ENCODE measurements at regions not wholly inside any gene's neighbourhood (a gene's known extent, or its start where the extent isn't known, plus 50 kb on each side); places are given as distances from the start of the nearest gene placed in this dataset.

GRCh38 chr3:197378985-197379718 is 80.7 kb upstream of the DLG1 start:
- DNase-seq (ENCODE audit: low spot score), result no peak
- TF ChIP-seq CTCF (IDR thresholded peaks at IDR 0.05; ENCODE audit: extremely low read depth, missing control alignments), result no peak

- DNase-seq (ENCODE audit: low spot score), result no peak
- TF ChIP-seq CTCF (IDR thresholded peaks at IDR 0.05; ENCODE audit: extremely low read depth, missing control alignments), result no peak
These were observed 78.5 kb upstream of the DLG1 start for GRCh38 chr3:197376735-197377555.

- TF ChIP-seq CTCF (IDR thresholded peaks at IDR 0.05; ENCODE audit: extremely low read depth, missing control alignments), result no peak
- no peak for DNase-seq (ENCODE audit: low spot score)
These were observed 77.6 kb upstream of the DLG1 start for GRCh38 chr3:197376020-197376419.

DNA sequence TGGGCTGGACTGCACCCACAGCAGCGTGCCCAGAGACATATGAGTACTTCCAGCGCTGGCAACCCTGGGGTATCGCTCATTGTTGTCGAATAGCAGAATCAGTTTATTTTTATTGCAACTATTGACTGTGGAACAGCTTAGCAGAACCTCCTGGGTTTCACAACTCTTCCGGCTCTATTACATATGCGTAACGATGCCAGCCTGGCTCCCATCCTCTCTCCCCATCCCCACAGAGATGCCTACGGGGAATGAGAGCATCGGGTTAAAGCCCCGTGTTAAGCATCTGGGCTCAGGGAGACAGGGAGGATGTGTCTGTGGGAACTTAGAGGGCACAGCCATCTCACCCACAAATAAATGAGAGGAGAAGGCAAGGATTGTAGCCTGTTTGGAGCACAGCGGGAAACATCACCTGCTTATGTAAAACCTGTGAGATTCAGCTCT is 76.6 kb upstream of the DLG1 start:
- TF ChIP-seq CTCF (IDR thresholded peaks at IDR 0.05; ENCODE audit: extremely low read depth, missing control alignments), result no peak
- no peak for DNase-seq (ENCODE audit: low spot score)

DNA sequence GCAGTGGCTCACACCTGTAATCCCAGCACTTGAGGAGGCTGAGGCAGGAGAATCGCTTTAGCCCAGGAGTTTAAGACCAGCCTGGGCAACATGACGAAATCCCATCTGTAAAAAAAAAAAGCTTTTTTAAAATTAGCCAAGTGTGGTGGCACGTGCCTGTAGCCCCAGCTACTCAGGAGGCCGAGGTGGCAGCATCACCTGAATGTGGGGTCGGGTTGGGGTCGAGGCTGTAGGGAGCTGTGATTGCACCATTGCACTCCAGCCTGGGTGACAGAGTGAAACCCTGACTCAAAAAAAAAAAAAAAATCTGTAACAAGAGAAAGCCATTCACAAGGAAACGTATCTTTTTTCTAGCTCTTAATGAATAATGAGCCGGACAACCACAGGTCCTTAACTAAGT is 74.7 kb upstream of the DLG1 start:
- TF ChIP-seq CTCF (IDR thresholded peaks at IDR 0.05; ENCODE audit: extremely low read depth, missing control alignments), result no peak
- no peak for DNase-seq (ENCODE audit: low spot score)

- TF ChIP-seq CTCF (IDR thresholded peaks at IDR 0.05; ENCODE audit: extremely low read depth, missing control alignments), result no peak
- no peak for DNase-seq (ENCODE audit: low spot score)
These were observed 73.7 kb upstream of the DLG1 start for GRCh38 chr3:197372047-197372661.

DNA sequence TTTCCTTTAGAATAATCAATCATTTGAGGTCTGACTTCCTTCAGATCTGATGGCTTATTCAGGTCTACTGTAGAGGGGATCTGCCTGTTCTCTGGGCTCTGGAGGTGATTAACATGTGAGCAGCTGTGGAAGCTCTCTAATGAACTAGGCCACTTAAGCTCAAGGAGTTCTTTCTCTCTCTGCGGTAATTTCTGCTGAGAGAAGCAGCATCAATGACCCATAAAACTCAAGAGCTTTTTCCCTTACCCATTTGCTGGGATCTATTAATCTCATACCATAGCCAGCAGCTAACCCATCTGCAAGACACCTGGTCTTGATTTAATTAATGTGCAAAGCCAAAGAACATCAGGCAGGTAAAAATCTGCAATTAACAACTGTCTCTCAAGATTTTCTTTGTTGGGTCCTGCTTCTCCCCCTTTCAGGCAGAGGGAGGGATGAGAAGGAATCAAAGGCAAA is 73.2 kb upstream of the DLG1 start:
- DNase-seq (ENCODE audit: low spot score), result no peak
- no peak for TF ChIP-seq CTCF (IDR thresholded peaks at IDR 0.05; ENCODE audit: extremely low read depth, missing control alignments)

All from GM20000 (cell line).